ENCODE measurements at regions not wholly inside any gene's neighbourhood (a gene's known extent, or its start where the extent isn't known, plus 50 kb on each side); places are given as distances from the start of the nearest gene placed in this dataset.
"Not testable (repeated sequence)": the region's sequence is repeated elsewhere in the genome, so short reads cannot be mapped to it uniquely, and the experiment has no call there.

GRCh38 chr13:50420718-50421472 is 405.7 kb downstream of the KCNRG start:
- DNase-seq (ENCODE audit: extremely low spot score) = no peak
- ChIA-PET CTCF (no interaction called here), POLR2A (no interaction called here)
- TF ChIP-seq CTCF (IDR thresholded peaks at IDR 0.05; ENCODE audit: control extremely low read depth, extremely low read depth, low read depth, missing control alignments) = no peak

GRCh38 chr13:50421473-50422130 is 406.4 kb downstream of the KCNRG start:
- ChIA-PET POLR2A (no interaction called here), CTCF (interaction anchor here (1.5 kb wide), 1 partner anchor 490 kb away, joined by 3 read pairs; no protein-coding TSS in a partner anchor)
- DNase-seq (ENCODE audit: extremely low spot score) = no peak
- TF ChIP-seq CTCF (IDR thresholded peaks at IDR 0.05; ENCODE audit: control extremely low read depth, extremely low read depth, low read depth, missing control alignments) = no peak

GRCh38 chr13:50422181-50423148 is 407.2 kb downstream of the KCNRG start:
- TF ChIP-seq CTCF (IDR thresholded peaks at IDR 0.05; ENCODE audit: control extremely low read depth, extremely low read depth, low read depth, missing control alignments) = no peak
- DNase-seq (ENCODE audit: extremely low spot score) = no peak
- CTCF ChIA-PET = interaction anchor here (1.1 to 1.5 kb wide), 2 partner anchors 11 to 489 kb away, joined by 3 to 4 read pairs; no protein-coding TSS in a partner anchor
- POLR2A ChIA-PET = no interaction called here

- ChIA-PET CTCF (interaction anchor here (0.7 to 0.9 kb wide), 2 partner anchors 15 to 18 kb away, joined by 3 read pairs; no protein-coding TSS in a partner anchor), POLR2A (no interaction called here)
- no peak for TF ChIP-seq CTCF (IDR thresholded peaks at IDR 0.05; ENCODE audit: control extremely low read depth, extremely low read depth, low read depth, missing control alignments)
- DNase-seq (ENCODE audit: extremely low spot score) = no peak
Observed at GRCh38 chr13:50424993-50425392, 409.7 kb downstream of the KCNRG start.

GRCh38 chr13:50425772-50426171 is 410.5 kb downstream of the KCNRG start:
- ChIA-PET CTCF (interaction anchor here (0.9 kb wide), 1 partner anchor 17 kb away, joined by 3 read pairs; no protein-coding TSS in a partner anchor), POLR2A (no interaction called here)
- no peak for TF ChIP-seq CTCF (IDR thresholded peaks at IDR 0.05; ENCODE audit: control extremely low read depth, extremely low read depth, low read depth, missing control alignments)
- DNase-seq (ENCODE audit: extremely low spot score) = no peak

GRCh38 chr13:50426927-50427326 is 411.7 kb downstream of the KCNRG start:
- no peak for DNase-seq (ENCODE audit: extremely low spot score)
- POLR2A ChIA-PET = no interaction called here
- TF ChIP-seq CTCF (IDR thresholded peaks at IDR 0.05; ENCODE audit: control extremely low read depth, extremely low read depth, low read depth, missing control alignments) = no peak
- CTCF ChIA-PET = no interaction called here

- POLR2A ChIA-PET; CTCF ChIA-PET; DNase-seq (ENCODE audit: extremely low spot score): not testable (repeated sequence)
Observed at GRCh38 chr13:50427511-50427910, 412.3 kb downstream of the KCNRG start.
